CD4-positive, alpha-beta T cell (primary cell): ENCODE measurements at regions not wholly inside any gene's neighbourhood (a gene's known extent, or its start where the extent isn't known, plus 50 kb on each side); places are given as distances from the start of the nearest gene placed in this dataset.

ENCODE experiments used
- ATAC-seq: fragments of 200-7000 bp; cut with Tn5 transposase; one replicate; pipeline ENCODE4 v1.10.0; 2022; ENCODE audit warnings: mild to moderate bottlenecking; ENCODE audit not compliant: poor library complexity
- CTCF ChIA-PET: fragments of 350-600 bp; sonication (Branson Sonifier 250); formaldehyde crosslinking; loops from one replicate; lab custom pipeline; 2021; ENCODE audit warnings: antibody characterized with exemption, inconsistent platforms; lab: Charles Lee
- POLR2A ChIA-PET: fragments of 350-600 bp; sonication (Branson Sonifier 250); formaldehyde crosslinking; loops from one replicate; lab custom pipeline; 2021; ENCODE audit warnings: antibody characterized with exemption, inconsistent platforms; lab: Charles Lee
- DNase-seq, 14 experiments: peaks; one replicate each; pipeline ENCODE4 v3.0.0-alpha.2; 2013 to 2020; ENCODE audit warnings: mixed read lengths in 2 of 14
- H3K27ac ChIP-seq, 2 donors: one replicate each; pipeline versions ENCODE4 v1.5.1 to v1.7.0; 2013; ENCODE audit warnings: low read length in 2 of 2, low read depth in 1 of 2, mild to moderate bottlenecking in 1 of 2
- H3K27me3 ChIP-seq, 2 experiments: 1 replicate in 1 of 2; 2 replicates in 1 of 2; pipeline versions ENCODE4 v1.6.1 to v1.7.0; 2013; ENCODE audit warnings: low read length in 2 of 2, control low read depth in 1 of 2, mild to moderate bottlenecking in 1 of 2, moderate library complexity in 1 of 2; ENCODE audit not compliant: insufficient read depth in 2 of 2, control insufficient read depth in 1 of 2
- H3K36me3 ChIP-seq: one replicate; pipeline ENCODE4 v1.6.1; 2013; ENCODE audit warnings: low read length, control low read depth; ENCODE audit not compliant: insufficient read depth
- H3K4me1 ChIP-seq: one replicate; pipeline ENCODE4 v1.6.1; 2013; ENCODE audit warnings: low read length, control low read depth; ENCODE audit not compliant: insufficient read depth
- H3K4me3 ChIP-seq: one replicate; pipeline ENCODE4 v1.5.1; 2013; ENCODE audit warnings: mild to moderate bottlenecking, low read length, moderate library complexity
- H3K9me3 ChIP-seq, 2 experiments: 1 replicate in 1 of 2; 2 replicates in 1 of 2; pipeline versions ENCODE4 v1.6.1 to v1.7.0; 2013; ENCODE audit warnings: low read length in 2 of 2, mild to moderate bottlenecking in 2 of 2, control low read depth in 1 of 2, moderate library complexity in 1 of 2; ENCODE audit not compliant: control insufficient read depth in 1 of 2, insufficient read depth in 1 of 2
- H3K27ac Mint-ChIP-seq: one replicate; pipeline ENCODE4 v1.8.0; 2020; ENCODE audit warnings: mixed read lengths
- H3K27me3 Mint-ChIP-seq: one replicate; pipeline ENCODE4 v1.8.0; 2021; ENCODE audit warnings: mixed read lengths
- H3K36me3 Mint-ChIP-seq: one replicate; pipeline ENCODE4 v1.8.0; 2021; ENCODE audit warnings: low read depth, mixed read lengths
- H3K4me1 Mint-ChIP-seq: one replicate; pipeline ENCODE4 v1.8.0; 2021; ENCODE audit warnings: low read depth, mixed read lengths
- H3K4me3 Mint-ChIP-seq: one replicate; pipeline ENCODE4 v1.8.0; 2020; ENCODE audit warnings: mild to moderate bottlenecking, mixed read lengths
- H3K9me3 Mint-ChIP-seq: one replicate; pipeline ENCODE4 v1.8.0; 2020; ENCODE audit warnings: mixed read lengths
- CTCF ChIP-seq: fragments of 200-600 bp; IDR thresholded peaks from one replicate; pipeline ENCODE4 v1.8.0; 2022; ENCODE audit warnings: antibody characterized with exemption, mild to moderate bottlenecking
- intact Hi-C, 2 experiments: fragments of 100-400 bp; cut with DNase I in 1 of 2; cut with micrococcal nuclease in 1 of 2; formaldehyde crosslinking; loops; one replicate each; pipeline versions ENCODE4 v1.15.1 to v1.9.0; 2023 to 2025; cut with DNase I, micrococcal nuclease

- H3K4me3 Mint-ChIP-seq, result no peak overlapping the region
- Histone ChIP-seq H3K9me3 (peaks cover 0 to 16% of the 10 kb centered on the region in 2 experiments), H3K36me3 (no peaks in the 10 kb centered on the region), H3K4me3 (no peak overlapping the region), H3K4me1 (no peaks in the 10 kb centered on the region), H3K27me3 (no peaks in the 10 kb centered on the region), H3K27ac (no peak overlapping the region)
- H3K9me3 Mint-ChIP-seq, result peaks cover 8% of the 10 kb centered on the region
- no peak for TF ChIP-seq CTCF
- H3K4me1 Mint-ChIP-seq, result no peaks in the 10 kb centered on the region
- intact Hi-C loops, result no loop called here
- H3K36me3 Mint-ChIP-seq, result no peaks in the 10 kb centered on the region
- POLR2A ChIA-PET, result no interaction called here
- H3K27me3 Mint-ChIP-seq, result no peaks in the 10 kb centered on the region
- no peak overlapping the region for H3K27ac Mint-ChIP-seq
- no peak for DNase-seq
- no peak for ATAC-seq
- CTCF ChIA-PET, result no interaction called here
Observed at GRCh38 chr7:13593854-13594253, 395.6 kb downstream of the ETV1 start.

GRCh38 chr7:13602036-13602435 lies 387.4 kb downstream of the ETV1 start:
- H3K9me3 Mint-ChIP-seq, result peaks cover 9% of the 10 kb centered on the region
- DNase-seq, result no peak
- ATAC-seq, result no peak

GRCh38 chr7:13603016-13603415 lies 386.4 kb downstream of the ETV1 start:
- Mint-ChIP-seq H3K27me3 (no peaks in the 10 kb centered on the region), H3K36me3 (no peaks in the 10 kb centered on the region), H3K4me3 (no peak overlapping the region), H3K9me3 (peaks cover 9% of the 10 kb centered on the region), H3K27ac (no peak overlapping the region), H3K4me1 (no peaks in the 10 kb centered on the region)
- H3K27me3 ChIP-seq, result no peaks in the 10 kb centered on the region
- peaks cover 5 to 6% of the 10 kb centered on the region in 2 experiments for H3K9me3 ChIP-seq
- intact Hi-C loops, result no loop called here
- no peak for DNase-seq
- H3K36me3 ChIP-seq, result no peaks in the 10 kb centered on the region
- TF ChIP-seq CTCF, result no peak
- ChIA-PET POLR2A (no interaction called here), CTCF (no interaction called here)
- H3K4me3 ChIP-seq, result no peak overlapping the region
- no peak overlapping the region for H3K27ac ChIP-seq
- no peaks in the 10 kb centered on the region for H3K4me1 ChIP-seq
- ATAC-seq, result no peak

More at GRCh38 chr7:13602036-13602435, 387.4 kb downstream of the ETV1 start:
- Mint-ChIP-seq H3K27me3 (no peaks in the 10 kb centered on the region), H3K36me3 (no peaks in the 10 kb centered on the region), H3K4me1 (no peaks in the 10 kb centered on the region), H3K27ac (no peak overlapping the region), H3K4me3 (no peak overlapping the region)
- ChIA-PET CTCF (no interaction called here), POLR2A (no interaction called here)
- Histone ChIP-seq H3K27ac (no peak overlapping the region), H3K36me3 (no peaks in the 10 kb centered on the region), H3K4me3 (no peak overlapping the region), H3K9me3 (no peaks in the 10 kb centered on the region), H3K4me1 (no peaks in the 10 kb centered on the region), H3K27me3 (no peaks in the 10 kb centered on the region)
- intact Hi-C loops, result no loop called here
- no peak for TF ChIP-seq CTCF
